ENCODE measurements at regions not wholly inside any gene's neighbourhood (a gene's known extent, or its start where the extent isn't known, plus 50 kb on each side); places are given as distances from the start of the nearest gene placed in this dataset.

- Histone ChIP-seq H3K27ac (ENCODE audit: low read depth in 1 of 2, low read length in 2 of 2) (no peak overlapping the region), H3K27me3 (ENCODE audit: control insufficient read depth in 4 of 4, insufficient read depth in 4 of 4, low read length in 3 of 4) (no peaks in the 10 kb centered on the region), H3K9me3 (ENCODE audit: control insufficient read depth in 4 of 4, low read length in 3 of 4) (no peaks in the 10 kb centered on the region), H3K9ac (ENCODE audit: low read depth in 1 of 2, low read length in 2 of 2) (no peak overlapping the region), H3K4me3 (ENCODE audit: low read depth in 1 of 3, low read length in 3 of 3) (no peak overlapping the region), H3K4me1 (ENCODE audit: control insufficient read depth in 4 of 4, insufficient read depth in 4 of 4, low read length in 3 of 4) (no peaks in the 10 kb centered on the region), H3K36me3 (ENCODE audit: control insufficient read depth in 4 of 4, insufficient read depth in 3 of 4, low read depth in 1 of 4, low read length in 3 of 4) (no peaks in the 10 kb centered on the region)
- WGBS = 78% methylated on average over 3 of the region's 3 CpGs
- TF ChIP-seq FOXA1 (IDR thresholded peaks at IDR 0.05) (no peak), HNF4G (IDR thresholded peaks at IDR 0.05) (no peak)
- no peak for DNase-seq (ENCODE audit: low spot score)
Observed at GRCh38 chr11:80748207-80748925, 1307.5 kb upstream of the TENM4 start.

- H3K27ac ChIP-seq (ENCODE audit: low read depth in 1 of 2, low read length in 2 of 2) = no peak overlapping the region
- 77% methylated on average over 4 of the region's 4 CpGs for WGBS
Observed at GRCh38 chr11:80746300-80746699, 1305.5 kb upstream of the TENM4 start.

GRCh38 chr11:80745416-80745815 is 1304.6 kb upstream of the TENM4 start:
- DNase-seq (ENCODE audit: low spot score) = no peak
- WGBS = 71% methylated on average over 4 of the region's 4 CpGs
- TF ChIP-seq HNF4G (IDR thresholded peaks at IDR 0.05) (no peak), YY1 (IDR thresholded peaks at IDR 0.05) (no peak), RXRA (IDR thresholded peaks at IDR 0.05) (no peak), FOXA2 (IDR thresholded peaks at IDR 0.05) (no peak), FOXA1 (IDR thresholded peaks at IDR 0.05) (no peak), HNF4A (conservative IDR thresholded peaks at IDR 0.05) (no peak), TAF1 (conservative IDR thresholded peaks at IDR 0.05) (no peak), MAX (IDR thresholded peaks at IDR 0.05) (no peak), REST (IDR thresholded peaks at IDR 0.05) (no peak), NR2F2 (IDR thresholded peaks at IDR 0.05) (no peak), EGR1 (IDR thresholded peaks at IDR 0.05; ENCODE audit: low read depth in 2 of 2) (no peak), RAD21 (IDR thresholded peaks at IDR 0.05) (no peak), ATF3 (IDR thresholded peaks at IDR 0.05) (no peak), GABPA (IDR thresholded peaks at IDR 0.05 in 1 of 2, conservative IDR thresholded peaks at IDR 0.05 in 1 of 2) (no peak)

More at GRCh38 chr11:80746300-80746699, 1305.5 kb upstream of the TENM4 start:
- H3K4me1 ChIP-seq (ENCODE audit: control insufficient read depth in 4 of 4, insufficient read depth in 4 of 4, low read length in 3 of 4) = no peaks in the 10 kb centered on the region
- H3K9ac ChIP-seq (ENCODE audit: low read depth in 1 of 2, low read length in 2 of 2) = no peak overlapping the region
- no peak for DNase-seq (ENCODE audit: low spot score)
- H3K27me3 ChIP-seq (ENCODE audit: control insufficient read depth in 4 of 4, insufficient read depth in 4 of 4, low read length in 3 of 4) = no peaks in the 10 kb centered on the region
- TF ChIP-seq MAX (IDR thresholded peaks at IDR 0.05) (no peak), GABPA (IDR thresholded peaks at IDR 0.05 in 1 of 2, conservative IDR thresholded peaks at IDR 0.05 in 1 of 2) (no peak), HNF4G (IDR thresholded peaks at IDR 0.05) (no peak), SP1 (IDR thresholded peaks at IDR 0.05) (no peak), CTCF (IDR thresholded peaks at IDR 0.05; ENCODE audit: low read depth, low read length, missing input control) (no peak), FOXA2 (IDR thresholded peaks at IDR 0.05) (no peak), ATF3 (IDR thresholded peaks at IDR 0.05) (no peak), JUND (IDR thresholded peaks at IDR 0.05) (no peak), TAF1 (conservative IDR thresholded peaks at IDR 0.05) (no peak), RAD21 (IDR thresholded peaks at IDR 0.05) (no peak)
- H3K9me3 ChIP-seq (ENCODE audit: control insufficient read depth in 4 of 4, low read length in 3 of 4) = no peaks in the 10 kb centered on the region
- no peak overlapping the region for H3K4me3 ChIP-seq (ENCODE audit: low read depth in 1 of 3, low read length in 3 of 3)
- no peaks in the 10 kb centered on the region for H3K36me3 ChIP-seq (ENCODE audit: control insufficient read depth in 4 of 4, insufficient read depth in 3 of 4, low read depth in 1 of 4, low read length in 3 of 4)

More at GRCh38 chr11:80745416-80745815, 1304.6 kb upstream of the TENM4 start:
- Histone ChIP-seq H3K27me3 (ENCODE audit: control insufficient read depth in 4 of 4, insufficient read depth in 4 of 4, low read length in 3 of 4) (no peaks in the 10 kb centered on the region), H3K9me3 (ENCODE audit: control insufficient read depth in 4 of 4, low read length in 3 of 4) (no peaks in the 10 kb centered on the region), H3K4me1 (ENCODE audit: control insufficient read depth in 4 of 4, insufficient read depth in 4 of 4, low read length in 3 of 4) (no peaks in the 10 kb centered on the region), H3K9ac (ENCODE audit: low read depth in 1 of 2, low read length in 2 of 2) (no peak overlapping the region), H3K27ac (ENCODE audit: low read depth in 1 of 2, low read length in 2 of 2) (no peak overlapping the region), H3K36me3 (ENCODE audit: control insufficient read depth in 4 of 4, insufficient read depth in 3 of 4, low read depth in 1 of 4, low read length in 3 of 4) (no peaks in the 10 kb centered on the region), H3K4me3 (ENCODE audit: low read depth in 1 of 3, low read length in 3 of 3) (no peak overlapping the region)

Data from liver (tissue), 8 donors.